ENCODE measurements at regions not wholly inside any gene's neighbourhood (a gene's known extent, or its start where the extent isn't known, plus 50 kb on each side); places are given as distances from the start of the nearest gene placed in this dataset.

DNA sequence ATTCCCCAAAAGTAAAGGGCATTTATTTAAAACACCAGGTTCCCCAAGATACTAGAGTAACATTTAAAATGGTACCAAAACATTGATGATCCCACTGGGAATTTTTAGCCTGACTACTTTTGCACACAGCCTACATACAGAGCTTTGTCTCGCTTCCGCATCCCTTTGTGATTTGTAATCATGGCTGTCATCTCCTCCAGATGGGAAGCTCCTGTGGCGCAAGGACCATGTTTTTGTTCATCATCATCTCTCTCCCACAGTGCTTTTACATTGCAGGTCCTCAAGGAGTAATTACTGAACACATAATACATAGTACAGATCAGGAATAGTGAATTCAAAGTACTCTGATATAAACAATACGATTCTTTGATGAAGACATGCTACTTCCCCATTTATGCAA is 231.2 kb upstream of the MTNR1B start:
- no peak overlapping the region for H2AFZ ChIP-seq (ENCODE audit: low read depth)
- H3K27me3 ChIP-seq (ENCODE audit: insufficient read depth): no peaks in the 10 kb centered on the region
- no peak overlapping the region for H3K9ac ChIP-seq
- H4K20me1 ChIP-seq (ENCODE audit: insufficient read depth): no peaks in the 10 kb centered on the region
- H3K4me2 ChIP-seq: no peak overlapping the region
- no peak overlapping the region for H3K4me3 ChIP-seq (ENCODE audit: low read depth in 2 of 2, low read length in 1 of 2)
- H3K9me3 ChIP-seq: no peaks in the 10 kb centered on the region
- no peaks in the 10 kb centered on the region for H3K79me2 ChIP-seq (ENCODE audit: insufficient read depth)
- no peaks in the 10 kb centered on the region for H3K4me1 ChIP-seq (ENCODE audit: control insufficient read depth in 1 of 2, insufficient read depth in 2 of 2, low read depth in 1 of 2, low read length in 1 of 2)
- no peaks in the 10 kb centered on the region for H3K36me3 ChIP-seq (replicated peaks in 1 of 2; ENCODE audit: control insufficient read depth in 1 of 2, insufficient read depth in 2 of 2, low read length in 1 of 2)
- CTCF ChIA-PET: interaction anchor here (0.5 kb wide), 1 partner anchor 534 kb away, joined by 3 read pairs; no protein-coding TSS in a partner anchor
- TF ChIP-seq RXRA (IDR thresholded peaks at IDR 0.05; ENCODE audit: borderline replicate concordance, low read depth) (no peak), SIN3A (IDR thresholded peaks at IDR 0.05; ENCODE audit: borderline replicate concordance, low read depth, low read length) (no peak), NRF1 (IDR thresholded peaks at IDR 0.05; ENCODE audit: low read depth, low read length) (no peak), YY1 (IDR thresholded peaks at IDR 0.05; ENCODE audit: low read depth) (no peak), SMC3 (IDR thresholded peaks at IDR 0.05; ENCODE audit: low read depth, low read length) (no peak), EP300 (IDR thresholded peaks at IDR 0.05; ENCODE audit: borderline replicate concordance in 1 of 2, low read depth in 1 of 2, low read length in 1 of 2) (no peak), TCF12 (IDR thresholded peaks at IDR 0.05) (no peak), MEF2A (IDR thresholded peaks at IDR 0.05; ENCODE audit: borderline replicate concordance, low read depth) (no peak), JUND (IDR thresholded peaks at IDR 0.05) (no peak), EZH2phosphoT487 (IDR thresholded peaks at IDR 0.05; ENCODE audit: borderline replicate concordance, low read depth) (no peak), RFX5 (IDR thresholded peaks at IDR 0.05; ENCODE audit: low read length) (no peak), FOXM1 (IDR thresholded peaks at IDR 0.05; ENCODE audit: low read depth) (no peak), FOSL2 (IDR thresholded peaks at IDR 0.05; ENCODE audit: borderline replicate concordance, low read depth) (no peak)
- TF ChIP-seq, protein P1, sequence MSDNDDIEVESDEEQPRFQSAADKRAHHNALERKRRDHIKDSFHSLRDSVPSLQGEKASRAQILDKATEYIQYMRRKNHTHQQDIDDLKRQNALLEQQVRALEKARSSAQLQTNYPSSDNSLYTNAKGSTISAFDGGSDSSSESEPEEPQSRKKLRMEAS (IDR thresholded peaks at IDR 0.05; ENCODE audit: low read depth): no peak
- TF ChIP-seq, protein P2, sequence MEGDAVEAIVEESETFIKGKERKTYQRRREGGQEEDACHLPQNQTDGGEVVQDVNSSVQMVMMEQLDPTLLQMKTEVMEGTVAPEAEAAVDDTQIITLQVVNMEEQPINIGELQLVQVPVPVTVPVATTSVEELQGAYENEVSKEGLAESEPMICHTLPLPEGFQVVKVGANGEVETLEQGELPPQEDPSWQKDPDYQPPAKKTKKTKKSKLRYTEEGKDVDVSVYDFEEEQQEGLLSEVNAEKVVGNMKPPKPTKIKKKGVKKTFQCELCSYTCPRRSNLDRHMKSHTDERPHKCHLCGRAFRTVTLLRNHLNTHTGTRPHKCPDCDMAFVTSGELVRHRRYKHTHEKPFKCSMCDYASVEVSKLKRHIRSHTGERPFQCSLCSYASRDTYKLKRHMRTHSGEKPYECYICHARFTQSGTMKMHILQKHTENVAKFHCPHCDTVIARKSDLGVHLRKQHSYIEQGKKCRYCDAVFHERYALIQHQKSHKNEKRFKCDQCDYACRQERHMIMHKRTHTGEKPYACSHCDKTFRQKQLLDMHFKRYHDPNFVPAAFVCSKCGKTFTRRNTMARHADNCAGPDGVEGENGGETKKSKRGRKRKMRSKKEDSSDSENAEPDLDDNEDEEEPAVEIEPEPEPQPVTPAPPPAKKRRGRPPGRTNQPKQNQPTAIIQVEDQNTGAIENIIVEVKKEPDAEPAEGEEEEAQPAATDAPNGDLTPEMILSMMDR (IDR thresholded peaks at IDR 0.05): no peak
- TF ChIP-seq, protein P3, sequence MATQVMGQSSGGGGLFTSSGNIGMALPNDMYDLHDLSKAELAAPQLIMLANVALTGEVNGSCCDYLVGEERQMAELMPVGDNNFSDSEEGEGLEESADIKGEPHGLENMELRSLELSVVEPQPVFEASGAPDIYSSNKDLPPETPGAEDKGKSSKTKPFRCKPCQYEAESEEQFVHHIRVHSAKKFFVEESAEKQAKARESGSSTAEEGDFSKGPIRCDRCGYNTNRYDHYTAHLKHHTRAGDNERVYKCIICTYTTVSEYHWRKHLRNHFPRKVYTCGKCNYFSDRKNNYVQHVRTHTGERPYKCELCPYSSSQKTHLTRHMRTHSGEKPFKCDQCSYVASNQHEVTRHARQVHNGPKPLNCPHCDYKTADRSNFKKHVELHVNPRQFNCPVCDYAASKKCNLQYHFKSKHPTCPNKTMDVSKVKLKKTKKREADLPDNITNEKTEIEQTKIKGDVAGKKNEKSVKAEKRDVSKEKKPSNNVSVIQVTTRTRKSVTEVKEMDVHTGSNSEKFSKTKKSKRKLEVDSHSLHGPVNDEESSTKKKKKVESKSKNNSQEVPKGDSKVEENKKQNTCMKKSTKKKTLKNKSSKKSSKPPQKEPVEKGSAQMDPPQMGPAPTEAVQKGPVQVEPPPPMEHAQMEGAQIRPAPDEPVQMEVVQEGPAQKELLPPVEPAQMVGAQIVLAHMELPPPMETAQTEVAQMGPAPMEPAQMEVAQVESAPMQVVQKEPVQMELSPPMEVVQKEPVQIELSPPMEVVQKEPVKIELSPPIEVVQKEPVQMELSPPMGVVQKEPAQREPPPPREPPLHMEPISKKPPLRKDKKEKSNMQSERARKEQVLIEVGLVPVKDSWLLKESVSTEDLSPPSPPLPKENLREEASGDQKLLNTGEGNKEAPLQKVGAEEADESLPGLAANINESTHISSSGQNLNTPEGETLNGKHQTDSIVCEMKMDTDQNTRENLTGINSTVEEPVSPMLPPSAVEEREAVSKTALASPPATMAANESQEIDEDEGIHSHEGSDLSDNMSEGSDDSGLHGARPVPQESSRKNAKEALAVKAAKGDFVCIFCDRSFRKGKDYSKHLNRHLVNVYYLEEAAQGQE (IDR thresholded peaks at IDR 0.05; ENCODE audit: low read depth, low read length): no peak
- TF ChIP-seq, protein P4, sequence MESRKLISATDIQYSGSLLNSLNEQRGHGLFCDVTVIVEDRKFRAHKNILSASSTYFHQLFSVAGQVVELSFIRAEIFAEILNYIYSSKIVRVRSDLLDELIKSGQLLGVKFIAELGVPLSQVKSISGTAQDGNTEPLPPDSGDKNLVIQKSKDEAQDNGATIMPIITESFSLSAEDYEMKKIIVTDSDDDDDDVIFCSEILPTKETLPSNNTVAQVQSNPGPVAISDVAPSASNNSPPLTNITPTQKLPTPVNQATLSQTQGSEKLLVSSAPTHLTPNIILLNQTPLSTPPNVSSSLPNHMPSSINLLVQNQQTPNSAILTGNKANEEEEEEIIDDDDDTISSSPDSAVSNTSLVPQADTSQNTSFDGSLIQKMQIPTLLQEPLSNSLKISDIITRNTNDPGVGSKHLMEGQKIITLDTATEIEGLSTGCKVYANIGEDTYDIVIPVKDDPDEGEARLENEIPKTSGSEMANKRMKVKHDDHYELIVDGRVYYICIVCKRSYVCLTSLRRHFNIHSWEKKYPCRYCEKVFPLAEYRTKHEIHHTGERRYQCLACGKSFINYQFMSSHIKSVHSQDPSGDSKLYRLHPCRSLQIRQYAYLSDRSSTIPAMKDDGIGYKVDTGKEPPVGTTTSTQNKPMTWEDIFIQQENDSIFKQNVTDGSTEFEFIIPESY (IDR thresholded peaks at IDR 0.05; ENCODE audit: borderline replicate concordance, low read depth): no peak
- H3K9me2 ChIP-seq: no peaks in the 10 kb centered on the region
- no peak overlapping the region for H3K27ac ChIP-seq (ENCODE audit: low read depth in 2 of 2, low read length in 1 of 2)
- POLR2A ChIA-PET: no interaction called here
- DNase-seq: no peak
- H3F3A ChIP-seq (replicated peaks; ENCODE audit: insufficient read depth): no peaks in the 10 kb centered on the region
- 85% methylated on average over 4 of the region's 4 CpGs for WGBS (ENCODE audit: low lambda C conversion rate)

Data from SK-N-SH (cell line).